ENCODE measurements at regions not wholly inside any gene's neighbourhood (a gene's known extent, or its start where the extent isn't known, plus 50 kb on each side); places are given as distances from the start of the nearest gene placed in this dataset.

DNA sequence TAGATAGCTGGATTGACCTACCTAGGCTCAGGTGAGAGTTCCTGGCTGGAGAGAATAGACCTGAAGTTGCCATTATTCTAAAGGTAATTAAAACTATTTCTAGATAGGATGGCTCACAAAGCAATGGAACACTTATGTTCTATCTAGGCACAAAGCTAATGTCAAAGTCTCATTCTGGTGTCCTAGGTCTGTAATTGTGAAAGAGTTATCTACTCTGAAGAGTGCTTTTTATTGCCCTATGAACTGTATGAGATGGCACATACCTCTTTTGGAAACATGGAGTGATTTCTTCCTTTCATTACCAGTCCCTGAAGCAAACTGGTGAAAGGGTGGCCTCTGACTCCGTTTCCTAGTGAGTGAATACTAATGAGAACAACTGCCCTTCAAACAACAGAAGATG, 80.3 kb downstream of the MTNR1B start:
- Histone ChIP-seq H3K27me3 (no peaks in the 10 kb centered on the region), H3K79me2 (no peaks in the 10 kb centered on the region), H3K4me2 (no peak overlapping the region), H2AFZ (no peak overlapping the region), H3K27ac (no peak overlapping the region), H3K4me3 (no peak overlapping the region), H4K20me1 (ENCODE audit: insufficient read depth, poor library complexity, severe bottlenecking) (no peaks in the 10 kb centered on the region), H3K9me2 (replicated peaks; ENCODE audit: insufficient read depth) (no peaks in the 10 kb centered on the region), H3K4me1 (ENCODE audit: insufficient read depth) (no peaks in the 10 kb centered on the region), H3K9me3 (ENCODE audit: low read depth) (no peaks in the 10 kb centered on the region), H3K36me3 (replicated peaks; ENCODE audit: insufficient read depth, low read depth) (no peaks in the 10 kb centered on the region)
- TF ChIP-seq EZH2 (IDR thresholded peaks at IDR 0.05; ENCODE audit: borderline replicate concordance) (no peak), EZH2phosphoT487 (IDR thresholded peaks at IDR 0.05; ENCODE audit: low read depth, severe bottlenecking, unreplicated experiment) (no peak)
- TF ChIP-seq, protein P1, sequence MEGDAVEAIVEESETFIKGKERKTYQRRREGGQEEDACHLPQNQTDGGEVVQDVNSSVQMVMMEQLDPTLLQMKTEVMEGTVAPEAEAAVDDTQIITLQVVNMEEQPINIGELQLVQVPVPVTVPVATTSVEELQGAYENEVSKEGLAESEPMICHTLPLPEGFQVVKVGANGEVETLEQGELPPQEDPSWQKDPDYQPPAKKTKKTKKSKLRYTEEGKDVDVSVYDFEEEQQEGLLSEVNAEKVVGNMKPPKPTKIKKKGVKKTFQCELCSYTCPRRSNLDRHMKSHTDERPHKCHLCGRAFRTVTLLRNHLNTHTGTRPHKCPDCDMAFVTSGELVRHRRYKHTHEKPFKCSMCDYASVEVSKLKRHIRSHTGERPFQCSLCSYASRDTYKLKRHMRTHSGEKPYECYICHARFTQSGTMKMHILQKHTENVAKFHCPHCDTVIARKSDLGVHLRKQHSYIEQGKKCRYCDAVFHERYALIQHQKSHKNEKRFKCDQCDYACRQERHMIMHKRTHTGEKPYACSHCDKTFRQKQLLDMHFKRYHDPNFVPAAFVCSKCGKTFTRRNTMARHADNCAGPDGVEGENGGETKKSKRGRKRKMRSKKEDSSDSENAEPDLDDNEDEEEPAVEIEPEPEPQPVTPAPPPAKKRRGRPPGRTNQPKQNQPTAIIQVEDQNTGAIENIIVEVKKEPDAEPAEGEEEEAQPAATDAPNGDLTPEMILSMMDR (IDR thresholded peaks at IDR 0.05; ENCODE audit: poor library complexity): no peak
- no peak for DNase-seq (ENCODE audit: low spot score)
- 60% methylated on average over 1 of the region's 1 CpG for WGBS (ENCODE audit: low lambda C conversion rate, missing lambda C conversion rate)

DNA sequence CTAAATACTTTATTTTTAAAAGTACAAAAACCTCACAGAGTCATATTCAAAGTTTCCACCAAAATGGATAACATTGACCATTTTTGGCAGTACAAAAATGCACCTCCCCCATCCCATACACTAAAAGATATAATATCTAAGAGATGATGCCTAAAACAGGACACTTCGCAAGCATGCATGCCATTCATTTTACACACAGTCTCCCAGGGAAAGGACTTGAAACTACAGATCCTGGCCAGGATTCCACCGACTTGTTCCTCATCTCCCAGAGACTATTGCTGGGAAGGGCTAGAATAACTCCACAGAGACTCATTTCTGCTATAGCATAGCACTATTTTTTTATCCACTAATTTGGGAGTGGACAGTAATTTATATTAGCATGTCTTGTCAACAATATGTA, 81.7 kb downstream of the MTNR1B start:
- H3K36me3 ChIP-seq (replicated peaks; ENCODE audit: insufficient read depth, low read depth): no peaks in the 10 kb centered on the region
- no peak overlapping the region for H3K4me3 ChIP-seq
- H3K4me2 ChIP-seq: no peak overlapping the region
- H3K4me1 ChIP-seq (ENCODE audit: insufficient read depth): no peaks in the 10 kb centered on the region
- H3K27ac ChIP-seq: no peak overlapping the region
- no peaks in the 10 kb centered on the region for H3K9me3 ChIP-seq (ENCODE audit: low read depth)
- WGBS (ENCODE audit: low lambda C conversion rate, missing lambda C conversion rate): 74% methylated on average over 2 of the region's 2 CpGs
- no peak for TF ChIP-seq EZH2 (IDR thresholded peaks at IDR 0.05; ENCODE audit: borderline replicate concordance)
- TF ChIP-seq, protein P1 (IDR thresholded peaks at IDR 0.05; ENCODE audit: poor library complexity): no peak
- TF ChIP-seq EZH2phosphoT487 (IDR thresholded peaks at IDR 0.05; ENCODE audit: low read depth, severe bottlenecking, unreplicated experiment): no peak
- H2AFZ ChIP-seq: no peak overlapping the region
- no peaks in the 10 kb centered on the region for H3K9me2 ChIP-seq (replicated peaks; ENCODE audit: insufficient read depth)
- no peaks in the 10 kb centered on the region for H3K27me3 ChIP-seq
- DNase-seq (ENCODE audit: low spot score): no peak
- H3K79me2 ChIP-seq: no peaks in the 10 kb centered on the region
- no peaks in the 10 kb centered on the region for H4K20me1 ChIP-seq (ENCODE audit: insufficient read depth, poor library complexity, severe bottlenecking)

DNA sequence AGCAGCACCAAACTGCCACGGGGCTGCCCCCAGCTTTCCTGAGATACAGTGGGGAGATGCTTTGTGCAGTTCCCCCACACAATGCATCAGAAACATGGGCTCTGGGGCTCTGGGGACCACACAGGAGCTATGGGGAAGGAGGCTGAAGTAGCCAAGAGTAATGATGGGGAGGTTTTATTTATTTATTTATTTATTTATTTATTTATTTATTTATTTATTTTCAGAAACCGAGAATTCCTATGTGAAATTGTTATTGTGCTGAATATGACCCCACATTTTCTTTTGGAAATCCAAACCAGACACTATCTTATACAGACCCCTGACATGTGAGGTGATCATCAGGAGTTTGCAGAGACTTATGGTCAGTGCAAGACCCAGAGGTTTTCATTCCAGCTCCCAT, 84.4 kb downstream of the MTNR1B start:
- TF ChIP-seq EZH2phosphoT487 (IDR thresholded peaks at IDR 0.05; ENCODE audit: low read depth, severe bottlenecking, unreplicated experiment): no peak
- TF ChIP-seq, protein P1 (IDR thresholded peaks at IDR 0.05; ENCODE audit: poor library complexity): no peak
- TF ChIP-seq EZH2 (IDR thresholded peaks at IDR 0.05; ENCODE audit: borderline replicate concordance): no peak
- Histone ChIP-seq H2AFZ (no peak overlapping the region), H3K4me2 (no peak overlapping the region), H3K27me3 (no peaks in the 10 kb centered on the region), H3K9me2 (replicated peaks; ENCODE audit: insufficient read depth) (no peaks in the 10 kb centered on the region), H4K20me1 (ENCODE audit: insufficient read depth, poor library complexity, severe bottlenecking) (no peaks in the 10 kb centered on the region), H3K4me1 (ENCODE audit: insufficient read depth) (peaks cover 6% of the 10 kb centered on the region), H3K36me3 (replicated peaks; ENCODE audit: insufficient read depth, low read depth) (no peaks in the 10 kb centered on the region), H3K4me3 (no peak overlapping the region), H3K27ac (no peak overlapping the region), H3K9me3 (ENCODE audit: low read depth) (no peaks in the 10 kb centered on the region), H3K79me2 (no peaks in the 10 kb centered on the region)
- WGBS (ENCODE audit: low lambda C conversion rate, missing lambda C conversion rate): 93% methylated on average over 2 of the region's 2 CpGs
- DNase-seq (ENCODE audit: low spot score): no peak

DNA sequence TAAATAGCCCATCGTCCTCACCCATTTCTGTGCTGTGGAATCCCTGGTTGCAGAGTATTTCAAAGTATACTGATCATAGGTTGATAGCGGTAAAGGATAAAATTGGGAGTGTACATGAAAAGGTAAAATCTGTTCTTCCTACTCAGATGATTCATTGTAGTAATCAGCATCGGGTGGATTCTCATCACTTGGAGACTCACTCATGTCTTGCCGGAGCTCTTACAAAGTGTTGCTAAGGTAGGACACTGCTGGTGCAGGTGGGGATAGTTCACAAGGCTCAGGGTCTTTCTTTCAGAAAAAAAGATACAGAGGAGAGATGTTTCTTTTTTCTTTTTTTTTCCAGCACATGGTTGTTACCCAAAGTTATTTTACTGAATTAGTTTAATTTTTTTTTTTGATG, 84.8 kb downstream of the MTNR1B start:
- peaks cover 10% of the 10 kb centered on the region for H3K4me1 ChIP-seq (ENCODE audit: insufficient read depth)
- no peaks in the 10 kb centered on the region for H4K20me1 ChIP-seq (ENCODE audit: insufficient read depth, poor library complexity, severe bottlenecking)
- DNase-seq (ENCODE audit: low spot score): no peak
- no peaks in the 10 kb centered on the region for H3K79me2 ChIP-seq
- no peaks in the 10 kb centered on the region for H3K9me3 ChIP-seq (ENCODE audit: low read depth)
- WGBS (ENCODE audit: low lambda C conversion rate, missing lambda C conversion rate): 91% methylated on average over 4 of the region's 4 CpGs
- no peak for TF ChIP-seq EZH2phosphoT487 (IDR thresholded peaks at IDR 0.05; ENCODE audit: low read depth, severe bottlenecking, unreplicated experiment)
- TF ChIP-seq, protein P1 (IDR thresholded peaks at IDR 0.05; ENCODE audit: poor library complexity): no peak
- no peak for TF ChIP-seq EZH2 (IDR thresholded peaks at IDR 0.05; ENCODE audit: borderline replicate concordance)
- H3K9me2 ChIP-seq (replicated peaks; ENCODE audit: insufficient read depth): no peaks in the 10 kb centered on the region
- H3K27ac ChIP-seq: no peak overlapping the region
- no peak overlapping the region for H3K4me3 ChIP-seq
- H3K4me2 ChIP-seq: no peak overlapping the region
- no peaks in the 10 kb centered on the region for H3K36me3 ChIP-seq (replicated peaks; ENCODE audit: insufficient read depth, low read depth)
- no peaks in the 10 kb centered on the region for H3K27me3 ChIP-seq
- no peak overlapping the region for H2AFZ ChIP-seq

Data from hepatocyte (in vitro differentiated cells).